ENCODE measurements at regions not wholly inside any gene's neighbourhood (a gene's known extent, or its start where the extent isn't known, plus 50 kb on each side); places are given as distances from the start of the nearest gene placed in this dataset.
A peak's percentile ranks its signal among the peaks of the same experiment; 100 is the strongest.
"Not testable (repeated sequence)": the region's sequence is repeated elsewhere in the genome, so short reads cannot be mapped to it uniquely, and the experiment has no call there.

- DNase-seq (ENCODE audit: low read depth), result no peak
- TF ChIP-seq, protein P1, sequence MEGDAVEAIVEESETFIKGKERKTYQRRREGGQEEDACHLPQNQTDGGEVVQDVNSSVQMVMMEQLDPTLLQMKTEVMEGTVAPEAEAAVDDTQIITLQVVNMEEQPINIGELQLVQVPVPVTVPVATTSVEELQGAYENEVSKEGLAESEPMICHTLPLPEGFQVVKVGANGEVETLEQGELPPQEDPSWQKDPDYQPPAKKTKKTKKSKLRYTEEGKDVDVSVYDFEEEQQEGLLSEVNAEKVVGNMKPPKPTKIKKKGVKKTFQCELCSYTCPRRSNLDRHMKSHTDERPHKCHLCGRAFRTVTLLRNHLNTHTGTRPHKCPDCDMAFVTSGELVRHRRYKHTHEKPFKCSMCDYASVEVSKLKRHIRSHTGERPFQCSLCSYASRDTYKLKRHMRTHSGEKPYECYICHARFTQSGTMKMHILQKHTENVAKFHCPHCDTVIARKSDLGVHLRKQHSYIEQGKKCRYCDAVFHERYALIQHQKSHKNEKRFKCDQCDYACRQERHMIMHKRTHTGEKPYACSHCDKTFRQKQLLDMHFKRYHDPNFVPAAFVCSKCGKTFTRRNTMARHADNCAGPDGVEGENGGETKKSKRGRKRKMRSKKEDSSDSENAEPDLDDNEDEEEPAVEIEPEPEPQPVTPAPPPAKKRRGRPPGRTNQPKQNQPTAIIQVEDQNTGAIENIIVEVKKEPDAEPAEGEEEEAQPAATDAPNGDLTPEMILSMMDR (IDR thresholded peaks at IDR 0.05; ENCODE audit: insufficient read depth, low read depth, low read length, missing control alignments), result no peak
These were observed 69.8 kb upstream of the STARD13 start for GRCh38 chr13:33355201-33355895.

GRCh38 chr13:33358076-33358475 is 72.5 kb upstream of the STARD13 start:
- H3K4me3 ChIP-seq (ENCODE audit: low read depth, low read length); DNase-seq (ENCODE audit: low read depth): not testable (repeated sequence)

More at GRCh38 chr13:33355201-33355895, 69.8 kb upstream of the STARD13 start:
- H3K4me3 ChIP-seq (ENCODE audit: low read depth, low read length), result no peak overlapping the region

DNA sequence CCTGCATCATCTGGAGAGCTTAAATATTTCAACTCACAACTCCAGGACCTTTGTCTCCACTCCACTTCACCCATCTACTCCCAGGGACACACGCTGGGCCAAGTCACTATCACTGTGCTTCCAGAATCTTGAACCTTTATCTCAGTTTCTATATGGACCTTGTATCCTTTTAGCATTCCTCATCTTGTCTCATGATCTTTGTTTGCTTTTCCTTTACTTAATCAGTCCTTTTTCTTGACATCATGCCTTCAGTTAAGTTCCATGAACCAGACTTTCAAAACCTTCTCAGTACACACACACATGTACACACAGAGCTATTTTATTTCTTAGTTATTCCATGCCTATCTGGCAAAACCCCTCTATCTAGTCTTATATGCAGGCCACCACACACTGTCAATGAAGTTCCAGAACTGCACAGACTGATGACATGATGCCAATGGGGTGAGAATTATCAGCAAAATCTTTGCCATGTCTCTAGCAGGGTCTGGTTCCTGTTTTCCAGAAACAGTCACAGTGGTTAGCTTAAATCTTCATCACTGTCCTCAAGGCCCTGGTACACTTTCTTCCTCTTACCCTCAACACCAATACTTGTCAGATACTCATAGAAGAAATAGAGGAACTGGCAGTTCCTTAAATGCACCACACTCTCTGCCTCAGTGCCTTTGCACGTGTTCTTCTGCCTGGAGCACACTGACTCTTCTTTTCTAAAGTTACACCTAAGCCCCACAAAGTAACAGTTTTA is 77.6 kb upstream of the STARD13 start:
- TF ChIP-seq, protein P1 (IDR thresholded peaks at IDR 0.05; ENCODE audit: insufficient read depth, low read depth, low read length, missing control alignments), result no peak
- no peak overlapping the region for H3K4me3 ChIP-seq (ENCODE audit: low read depth, low read length)
- peak; percentile 16 for DNase-seq (ENCODE audit: low read depth)

GRCh38 chr13:33364192-33364591 is 78.6 kb upstream of the STARD13 start:
- TF ChIP-seq, protein P1 (IDR thresholded peaks at IDR 0.05; ENCODE audit: insufficient read depth, low read depth, low read length, missing control alignments), result no peak
- DNase-seq (ENCODE audit: low read depth), result no peak
- H3K4me3 ChIP-seq (ENCODE audit: low read depth, low read length), result no peak overlapping the region

- TF ChIP-seq, protein P1 (IDR thresholded peaks at IDR 0.05; ENCODE audit: insufficient read depth, low read depth, low read length, missing control alignments), result no peak
These were observed 81.0 kb upstream of the STARD13 start for GRCh38 chr13:33366469-33367062.

DNA sequence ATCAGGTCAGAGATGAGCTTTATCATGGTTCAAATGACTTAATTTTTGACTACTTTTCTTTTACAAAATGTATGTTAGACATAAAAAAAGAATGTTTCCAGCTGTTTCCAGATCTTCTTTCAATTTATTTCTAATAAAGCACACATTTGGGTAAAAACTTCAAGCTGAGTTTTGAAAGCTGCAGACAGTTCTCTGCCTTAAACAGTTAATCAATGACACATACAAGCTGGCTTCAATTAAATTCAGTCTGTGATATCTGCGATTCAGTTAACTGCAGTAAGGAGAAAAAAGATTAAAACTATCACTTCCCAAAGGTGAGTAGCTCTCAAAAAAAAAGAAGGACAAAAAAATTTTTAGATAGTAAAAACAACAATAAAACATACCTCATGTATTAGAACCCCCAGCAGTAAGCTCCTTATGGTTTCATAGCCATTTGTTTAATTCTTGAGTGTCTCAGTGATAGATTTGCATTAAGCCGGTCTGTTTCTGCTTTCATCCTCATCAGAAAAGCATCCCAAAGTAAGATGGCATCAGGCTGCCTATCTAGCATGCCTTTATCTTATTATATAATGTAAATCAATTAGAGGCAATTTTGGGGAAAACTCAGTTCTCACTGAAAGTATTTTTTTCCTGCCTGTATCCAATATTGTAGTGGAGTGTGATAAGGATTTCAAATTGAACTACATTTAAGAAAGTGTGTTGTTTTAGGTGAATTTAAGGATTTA is 81.8 kb upstream of the STARD13 start:
- DNase-seq (ENCODE audit: low read depth), result no peak
- TF ChIP-seq, protein P1 (IDR thresholded peaks at IDR 0.05; ENCODE audit: insufficient read depth, low read depth, low read length, missing control alignments), result no peak
- no peak overlapping the region for H3K4me3 ChIP-seq (ENCODE audit: low read depth, low read length)

More at GRCh38 chr13:33366469-33367062, 81.0 kb upstream of the STARD13 start:
- no peak overlapping the region for H3K4me3 ChIP-seq (ENCODE audit: low read depth, low read length)
- no peak for DNase-seq (ENCODE audit: low read depth)

DNA sequence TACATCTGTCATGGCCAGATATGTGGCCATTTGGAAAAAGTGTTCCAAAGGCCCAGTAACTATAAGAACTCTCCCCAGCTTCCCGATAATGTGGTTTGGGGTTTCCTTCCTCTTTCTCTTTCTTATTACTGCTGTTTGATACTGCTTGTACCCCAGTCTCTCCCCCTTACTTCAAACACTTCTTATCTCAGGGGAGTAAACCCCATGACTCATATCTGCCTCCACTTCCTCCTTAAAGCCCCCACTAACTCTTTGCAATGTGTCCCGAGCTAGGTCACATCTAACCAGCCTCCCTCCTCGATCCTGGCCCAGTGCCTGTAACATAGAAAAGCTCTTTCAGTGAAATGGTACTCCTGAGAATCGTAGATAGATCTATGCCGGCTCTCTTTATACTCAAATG is 82.4 kb upstream of the STARD13 start:
- no peak overlapping the region for H3K4me3 ChIP-seq (ENCODE audit: low read depth, low read length)
- peak; percentile 36 for DNase-seq (ENCODE audit: low read depth)
- TF ChIP-seq, protein P1 (IDR thresholded peaks at IDR 0.05; ENCODE audit: insufficient read depth, low read depth, low read length, missing control alignments), result no peak

Measured in GM12865 (cell line).